IMR-90 (cell line): ENCODE measurements at regions not wholly inside any gene's neighbourhood (a gene's known extent, or its start where the extent isn't known, plus 50 kb on each side); places are given as distances from the start of the nearest gene placed in this dataset.

ENCODE experiments used
- ATAC-seq: fragments of 200-7000 bp; cut with Tn5 transposase; 2 replicates; pipeline ENCODE4 v1.9.1; 2020; ENCODE audit warnings: low read depth, mild to moderate bottlenecking, moderate library complexity
- BruUV-seq: library from RNA; stranded (reverse); fragments of 400-500 nt; replicated peaks from 2 replicates; lab custom pipeline; 2021; lab: Mats Ljungman, UMichigan
- CTCF ChIA-PET: fragments of 300-600 bp; formaldehyde crosslinking; extraction: SDS; loops from one replicate; lab custom pipeline; 2021; ENCODE audit warnings: antibody characterized with exemption; lab: Yijun Ruan, JAX
- POLR2A ChIA-PET: fragments of 300-600 bp; sonication (Branson Sonifier 250); formaldehyde crosslinking; loops from one replicate; lab custom pipeline; 2022; ENCODE audit warnings: antibody characterized with exemption; ENCODE audit not compliant: unreplicated experiment; lab: Charles Lee
- DNase-seq: peaks from one replicate; pipeline ENCODE4 v3.0.0; 2013
- H2AFZ ChIP-seq: replicated peaks from 2 replicates; pipeline ENCODE3; 2013; ENCODE audit warnings: low read length, mild to moderate bottlenecking; ENCODE audit not compliant: poor library complexity
- H2AK5ac ChIP-seq: 2 replicates; pipeline ENCODE4 v1.6.1; 2013; ENCODE audit warnings: low read depth, low read length, inconsistent platforms
- H2AK9ac ChIP-seq: replicated peaks from 2 replicates; pipeline ENCODE3; 2013; ENCODE audit warnings: mild to moderate bottlenecking, low read depth, low read length, moderate library complexity; ENCODE audit not compliant: poor library complexity
- H2BK120ac ChIP-seq: 2 replicates; pipeline ENCODE4 v1.6.1; 2013; ENCODE audit warnings: low read depth, low read length, inconsistent platforms
- H2BK15ac ChIP-seq: 3 replicates; pipeline ENCODE4 v1.6.1; 2013; ENCODE audit warnings: low read depth, low read length, inconsistent platforms
- H2BK20ac ChIP-seq: 2 replicates; pipeline ENCODE4 v1.6.1; 2013; ENCODE audit warnings: low read depth, mild to moderate bottlenecking, inconsistent platforms, low read length, moderate library complexity
- H2BK5ac ChIP-seq: 2 replicates; pipeline ENCODE4 v1.6.1; 2013; ENCODE audit warnings: mild to moderate bottlenecking, low read depth, low read length, inconsistent platforms; ENCODE audit not compliant: poor library complexity, severe bottlenecking
- H3K14ac ChIP-seq: replicated peaks from 2 replicates; pipeline ENCODE4 v1.6.1; 2013; ENCODE audit warnings: low read depth, low read length, inconsistent platforms
- H3K18ac ChIP-seq: 2 replicates; pipeline ENCODE4 v1.6.1; 2013; ENCODE audit warnings: low read depth, low read length, control low read depth
- H3K23ac ChIP-seq: 2 replicates; pipeline ENCODE4 v1.6.1; 2013; ENCODE audit warnings: low read depth, low read length, inconsistent platforms
- H3K27ac ChIP-seq: 2 replicates; pipeline ENCODE4 v1.5.1; 2013; ENCODE audit warnings: mild to moderate bottlenecking, control low read depth, low read length; ENCODE audit not compliant: insufficient read depth
- H3K27me3 ChIP-seq: 2 replicates; pipeline ENCODE4 v1.6.1; 2013; ENCODE audit warnings: low read length; ENCODE audit not compliant: control insufficient read depth, insufficient read depth
- H3K36me3 ChIP-seq: 2 replicates; pipeline ENCODE4 v1.6.1; 2013; ENCODE audit warnings: low read length, mixed read lengths; ENCODE audit not compliant: control insufficient read depth, insufficient read depth
- H3K4ac ChIP-seq: 2 replicates; pipeline ENCODE4 v1.6.1; 2013; ENCODE audit warnings: low read depth, low read length, inconsistent platforms
- H3K4me1 ChIP-seq: 2 replicates; pipeline ENCODE4 v1.6.1; 2013; ENCODE audit warnings: low read length, mixed read lengths; ENCODE audit not compliant: control insufficient read depth, insufficient read depth
- H3K4me2 ChIP-seq: 2 replicates; pipeline ENCODE4 v1.6.1; 2013; ENCODE audit warnings: low read depth, mild to moderate bottlenecking, control low read depth, low read length, moderate library complexity
- H3K4me3 ChIP-seq: 2 replicates; pipeline ENCODE4 v1.5.1; 2013; ENCODE audit warnings: low read depth, mild to moderate bottlenecking, control low read depth, low read length, moderate library complexity; ENCODE audit not compliant: insufficient read depth
- H3K56ac ChIP-seq: 2 replicates; pipeline ENCODE4 v1.6.1; 2013; ENCODE audit warnings: low read length, inconsistent platforms; ENCODE audit not compliant: insufficient read depth; ENCODE audit errors: extremely low read depth
- H3K79me1 ChIP-seq, 2 experiments: 2 replicates each; pipeline ENCODE4 v1.6.1; 2013; ENCODE audit warnings: low read length in 2 of 2, inconsistent platforms in 1 of 2, low read depth in 1 of 2
- H3K9ac ChIP-seq: 2 replicates; pipeline ENCODE4 v1.6.1; 2013; ENCODE audit warnings: low read depth, low read length, control low read depth
- H3K9me1 ChIP-seq: 2 replicates; pipeline ENCODE4 v1.6.1; 2013; ENCODE audit warnings: low read length, inconsistent platforms; ENCODE audit not compliant: insufficient read depth
- H3K9me3 ChIP-seq: 2 replicates; pipeline ENCODE4 v1.6.1; 2013; ENCODE audit warnings: low read length; ENCODE audit not compliant: control insufficient read depth, insufficient read depth
- H4K20me1 ChIP-seq: 2 replicates; pipeline ENCODE4 v1.6.1; 2013; ENCODE audit warnings: low read length, inconsistent platforms; ENCODE audit not compliant: insufficient read depth
- H4K5ac ChIP-seq: 2 replicates; pipeline ENCODE4 v1.6.1; 2013; ENCODE audit warnings: mild to moderate bottlenecking, low read depth, low read length, control low read depth
- H4K8ac ChIP-seq, 2 experiments: 2 replicates each; pipeline ENCODE4 v1.6.1; 2013; ENCODE audit warnings: low read depth in 2 of 2, low read length in 2 of 2, control low read depth in 1 of 2, inconsistent platforms in 1 of 2
- H4K91ac ChIP-seq: 2 replicates; pipeline ENCODE4 v1.6.1; 2013; ENCODE audit warnings: low read depth, low read length, inconsistent platforms; ENCODE audit not compliant: insufficient read depth
- CEBPB ChIP-seq: IDR thresholded peaks from 2 replicates; pipeline ENCODE4 v1.6.1; 2012; ENCODE audit warnings: low read depth, low read length, improper control_type of control experiment
- CHD1 ChIP-seq: IDR thresholded peaks from 2 replicates; pipeline ENCODE4 v1.6.1; 2012; ENCODE audit warnings: low read depth, low read length, improper control_type of control experiment
- ELK1 ChIP-seq: fragments of 150-350 bp; IDR thresholded peaks from 2 replicates; pipeline ENCODE4 v1.6.1; 2016; ENCODE audit warnings: low read depth, mild to moderate bottlenecking, low read length, moderate library complexity, borderline replicate concordance
- MAFK ChIP-seq: IDR thresholded peaks from 2 replicates; pipeline ENCODE4 v1.6.1; 2012; ENCODE audit warnings: low read depth, low read length, improper control_type of control experiment
- RAD21 ChIP-seq: IDR thresholded peaks from 2 replicates; pipeline ENCODE4 v1.6.1; 2012; ENCODE audit warnings: low read length, improper control_type of control experiment
- RCOR1 ChIP-seq: IDR thresholded peaks from 2 replicates; pipeline ENCODE4 v1.6.1; 2012; ENCODE audit warnings: mild to moderate bottlenecking, low read length, improper control_type of control experiment; ENCODE audit not compliant: insufficient replicate concordance
- RFX5 ChIP-seq: IDR thresholded peaks from 2 replicates; pipeline ENCODE4 v1.8.0; 2012; ENCODE audit warnings: low read depth, mild to moderate bottlenecking, low read length, moderate library complexity
- SMC3 ChIP-seq: fragments of 150-350 bp; IDR thresholded peaks from 2 replicates; pipeline ENCODE4 v1.6.1; 2016; ENCODE audit warnings: low read depth, mild to moderate bottlenecking, antibody characterized with exemption, low read length, moderate library complexity
- WGBS, 2 experiments: methylation state at CpG; one replicate each; pipeline versions ENCODE4 v1.1.5 to v1.1.7; 2013; ENCODE audit warnings: missing lambda C conversion rate in 2 of 2; ENCODE audit not compliant: insufficient read length in 1 of 2; ENCODE audit errors: extremely low coverage in 2 of 2; 5-methylcytosine and 5-hydroxymethylcytosine counted together
- dilution Hi-C: fragments of 300-500 bp; cut with HindIII; formaldehyde crosslinking; loops from one replicate; pipeline ENCODE4 v1.14.3; 2018; ENCODE audit warnings: low sequenced_read_pairs; ENCODE audit not compliant: unreplicated experiment
- in situ Hi-C: fragments of 300-500 bp; cut with MboI; formaldehyde crosslinking; loops from 3 replicates; pipeline ENCODE4 v1.14.3; 2019; ENCODE audit warnings: low sequenced_read_pairs, inconsistent platforms, mixed read lengths
- intact Hi-C: fragments of 100-400 bp; cut with micrococcal nuclease; formaldehyde crosslinking; loops from 2 replicates; pipeline ENCODE4 v1.10.0; 2022
- TF ChIP-seq, protein P1 (sequence below): conservative IDR thresholded peaks from 2 replicates; pipeline ENCODE4 v1.5.1; 2012; ENCODE audit warnings: mild to moderate bottlenecking, low read depth, low read length, improper control_type of control experiment

- H3K79me1 ChIP-seq = no peaks in the 10 kb centered on the region
- dilution Hi-C loops (no loop called here), intact Hi-C loops (no loop called here), in situ Hi-C loops (no loop called here)
- H3K36me3 ChIP-seq = no peaks in the 10 kb centered on the region
- WGBS, 2 experiments = no CpG with 5 or more reads among the region's 1 CpG
- ChIA-PET CTCF (no interaction called here), POLR2A (no interaction called here)
- no peak overlapping the region for H3K4me3 ChIP-seq
- BruUV-seq = no TSS peak
- DNase-seq (no peak), ATAC-seq (no peak)
- no peak overlapping the region for H2BK20ac ChIP-seq
- H4K5ac ChIP-seq = no peak overlapping the region
- H3K9me3 ChIP-seq = no peaks in the 10 kb centered on the region
- no peak overlapping the region for H4K8ac ChIP-seq
- no peaks in the 10 kb centered on the region for H4K20me1 ChIP-seq
- H3K23ac ChIP-seq = no peak overlapping the region
- H3K4me1 ChIP-seq = no peaks in the 10 kb centered on the region
- H3K14ac ChIP-seq = no peak overlapping the region
- H4K91ac ChIP-seq = no peak overlapping the region
- H3K4ac ChIP-seq = no peak overlapping the region
- no peak overlapping the region for H2AK5ac ChIP-seq
- no peak overlapping the region for H2BK5ac ChIP-seq
- no peak overlapping the region for H2AFZ ChIP-seq
- no peak overlapping the region for H3K9ac ChIP-seq
- H3K56ac ChIP-seq = no peak overlapping the region
- TF ChIP-seq SMC3 = no peak
- TF ChIP-seq RFX5 = no peak
- TF ChIP-seq CEBPB = no peak
- TF ChIP-seq RAD21 = no peak
- TF ChIP-seq ELK1 = no peak
- TF ChIP-seq, protein P1, sequence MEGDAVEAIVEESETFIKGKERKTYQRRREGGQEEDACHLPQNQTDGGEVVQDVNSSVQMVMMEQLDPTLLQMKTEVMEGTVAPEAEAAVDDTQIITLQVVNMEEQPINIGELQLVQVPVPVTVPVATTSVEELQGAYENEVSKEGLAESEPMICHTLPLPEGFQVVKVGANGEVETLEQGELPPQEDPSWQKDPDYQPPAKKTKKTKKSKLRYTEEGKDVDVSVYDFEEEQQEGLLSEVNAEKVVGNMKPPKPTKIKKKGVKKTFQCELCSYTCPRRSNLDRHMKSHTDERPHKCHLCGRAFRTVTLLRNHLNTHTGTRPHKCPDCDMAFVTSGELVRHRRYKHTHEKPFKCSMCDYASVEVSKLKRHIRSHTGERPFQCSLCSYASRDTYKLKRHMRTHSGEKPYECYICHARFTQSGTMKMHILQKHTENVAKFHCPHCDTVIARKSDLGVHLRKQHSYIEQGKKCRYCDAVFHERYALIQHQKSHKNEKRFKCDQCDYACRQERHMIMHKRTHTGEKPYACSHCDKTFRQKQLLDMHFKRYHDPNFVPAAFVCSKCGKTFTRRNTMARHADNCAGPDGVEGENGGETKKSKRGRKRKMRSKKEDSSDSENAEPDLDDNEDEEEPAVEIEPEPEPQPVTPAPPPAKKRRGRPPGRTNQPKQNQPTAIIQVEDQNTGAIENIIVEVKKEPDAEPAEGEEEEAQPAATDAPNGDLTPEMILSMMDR = no peak
- TF ChIP-seq RCOR1 = no peak
- TF ChIP-seq CHD1 = no peak
- TF ChIP-seq MAFK = no peak
- no peaks in the 10 kb centered on the region for H3K9me1 ChIP-seq
- no peak overlapping the region for H2AK9ac ChIP-seq
- no peak overlapping the region for H3K18ac ChIP-seq
- no peak overlapping the region for H3K27ac ChIP-seq
- H3K27me3 ChIP-seq = no peaks in the 10 kb centered on the region
- no peak overlapping the region for H2BK15ac ChIP-seq
- H2BK120ac ChIP-seq = no peak overlapping the region
- no peak overlapping the region for H3K4me2 ChIP-seq
Measured at GRCh38 chr12:85529896-85530295, 249.9 kb downstream of the ALX1 start.
